Suprapubic skin (tissue), 4 donors: ENCODE measurements at regions not wholly inside any gene's neighbourhood (a gene's known extent, or its start where the extent isn't known, plus 50 kb on each side); places are given as distances from the start of the nearest gene placed in this dataset.
"Not testable (repeated sequence)": the region's sequence is repeated elsewhere in the genome, so short reads cannot be mapped to it uniquely, and the experiment has no call there.

Experiments used
- CTCF ChIP-seq, 2 donors: fragments of 200-600 bp in 1 of 2; fragments of 450-650 bp in 1 of 2; sonication (generic) in 1 of 2; IDR thresholded peaks; one replicate each; pipeline ENCODE4 v1.5.1; 2016 to 2019; ENCODE audit warnings: antibody characterized with exemption in 2 of 2, mild to moderate bottlenecking in 1 of 2, moderate library complexity in 1 of 2
- POLR2A ChIP-seq, 2 donors: fragments of 450-650 bp; IDR thresholded peaks; one replicate each; pipeline ENCODE4 v1.6.1; 2017; ENCODE audit warnings: antibody characterized with exemption in 2 of 2, mild to moderate bottlenecking in 2 of 2, moderate library complexity in 2 of 2
- POLR2AphosphoS5 ChIP-seq, 3 donors: sonication (generic); formaldehyde crosslinking; IDR thresholded peaks; one replicate each; pipeline ENCODE4 v1.6.1; 2017; ENCODE audit warnings: antibody characterized with exemption in 3 of 3

DNA sequence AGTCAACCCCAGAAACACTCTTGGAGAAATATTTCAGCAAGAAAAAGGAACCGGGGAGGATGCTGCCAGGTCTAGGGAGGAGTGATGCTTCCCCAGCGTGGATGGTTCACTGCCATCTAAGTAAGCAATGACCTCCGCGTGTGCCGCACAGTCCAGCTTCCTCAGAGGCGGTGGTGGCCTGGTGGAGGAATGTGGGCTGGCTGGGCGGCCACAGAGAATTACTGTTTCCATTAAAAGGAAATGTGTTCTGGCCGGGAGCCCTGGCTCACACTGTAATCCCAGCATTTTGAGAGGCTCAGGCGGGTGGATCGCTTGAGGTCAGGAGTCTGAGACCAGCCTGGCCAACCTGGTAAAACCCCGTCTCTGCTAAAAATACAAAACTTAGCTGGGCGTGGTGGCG is 356.7 kb downstream of the GOLGA6L6 start:
- not testable (repeated sequence) for TF ChIP-seq CTCF, POLR2A, POLR2AphosphoS5 (IDR thresholded peaks at IDR 0.05)
